Mesenchymal stem cell (in vitro differentiated cells and primary cell): ENCODE measurements at regions not wholly inside any gene's neighbourhood (a gene's known extent, or its start where the extent isn't known, plus 50 kb on each side); places are given as distances from the start of the nearest gene placed in this dataset.

ENCODE experiments used
- DNase-seq: peaks from one replicate; pipeline ENCODE4 v3.0.0-alpha.2; 2013
- H2AFZ ChIP-seq: one replicate; pipeline ENCODE4 v1.6.1; 2013; ENCODE audit warnings: low read depth, mild to moderate bottlenecking, control low read depth, inconsistent platforms, low read length, moderate library complexity
- H2AK5ac ChIP-seq: 2 replicates; pipeline ENCODE4 v1.6.1; 2013; ENCODE audit warnings: low read length, moderate library complexity, mild to moderate bottlenecking, inconsistent platforms; ENCODE audit not compliant: severe bottlenecking
- H2BK120ac ChIP-seq: one replicate; pipeline ENCODE4 v1.6.1; 2013; ENCODE audit warnings: low read depth, mild to moderate bottlenecking, inconsistent platforms, low read length, moderate library complexity
- H2BK12ac ChIP-seq, 2 experiments: one replicate each; pipeline ENCODE4 v1.6.1; 2013; ENCODE audit warnings: inconsistent platforms in 2 of 2, low read length in 2 of 2, mild to moderate bottlenecking in 2 of 2, moderate library complexity in 2 of 2, control low read depth in 1 of 2
- H2BK15ac ChIP-seq: one replicate; pipeline ENCODE4 v1.6.1; 2013; ENCODE audit warnings: mild to moderate bottlenecking, low read depth, inconsistent platforms; ENCODE audit not compliant: poor library complexity, severe bottlenecking
- H2BK5ac ChIP-seq: 2 replicates; pipeline ENCODE4 v1.6.1; 2013; ENCODE audit warnings: low read depth, mild to moderate bottlenecking, low read length, control low read depth, inconsistent platforms; ENCODE audit not compliant: poor library complexity, severe bottlenecking
- H3K14ac ChIP-seq, 2 experiments: one replicate each; pipeline ENCODE4 v1.6.1; 2013; ENCODE audit warnings: inconsistent platforms in 2 of 2, low read length in 2 of 2, control low read depth in 1 of 2, mild to moderate bottlenecking in 1 of 2, moderate library complexity in 1 of 2
- H3K18ac ChIP-seq, 2 experiments: one replicate each; pipeline ENCODE4 v1.6.1; 2013; ENCODE audit warnings: inconsistent platforms in 2 of 2, low read length in 2 of 2, control low read depth in 1 of 2, low read depth in 1 of 2, mild to moderate bottlenecking in 1 of 2
- H3K23ac ChIP-seq, 2 experiments: one replicate each; pipeline ENCODE4 v1.6.1; 2013; ENCODE audit warnings: inconsistent platforms in 2 of 2, low read length in 2 of 2, mild to moderate bottlenecking in 2 of 2, moderate library complexity in 2 of 2, control low read depth in 1 of 2
- H3K27ac ChIP-seq: 2 replicates; pipeline ENCODE4 v1.5.1; 2013; ENCODE audit warnings: mild to moderate bottlenecking, moderate library complexity, low read length, control low read depth, inconsistent platforms; ENCODE audit not compliant: poor library complexity, severe bottlenecking
- H3K27me3 ChIP-seq, 2 experiments: 2 replicates each; pipeline versions ENCODE4 v1.6.1 to v1.7.0; 2013; ENCODE audit warnings: low read length in 2 of 2, mild to moderate bottlenecking in 2 of 2, moderate library complexity in 2 of 2, control low read depth in 1 of 2, inconsistent platforms in 1 of 2; ENCODE audit not compliant: control insufficient read depth in 1 of 2, insufficient read depth in 1 of 2
- H3K36me3 ChIP-seq, 2 experiments: 2 replicates each; pipeline versions ENCODE4 v1.6.1 to v1.7.0; 2013; ENCODE audit warnings: low read length in 2 of 2, control low read depth in 1 of 2, inconsistent platforms in 1 of 2, low read depth in 1 of 2, mild to moderate bottlenecking in 1 of 2; ENCODE audit not compliant: insufficient read depth in 2 of 2, control insufficient read depth in 1 of 2
- H3K4ac ChIP-seq, 2 experiments: one replicate each; pipeline ENCODE4 v1.6.1; 2013; ENCODE audit warnings: inconsistent platforms in 2 of 2, low read length in 2 of 2, mild to moderate bottlenecking in 2 of 2, moderate library complexity in 2 of 2, control low read depth in 1 of 2, low read depth in 1 of 2
- H3K4me1 ChIP-seq: 2 replicates; pipeline ENCODE4 v1.6.1; 2013; ENCODE audit warnings: low read depth, low read length, control low read depth; ENCODE audit not compliant: control insufficient read depth, insufficient read depth
- H3K4me2 ChIP-seq: 2 replicates; pipeline ENCODE4 v1.6.1; 2013; ENCODE audit warnings: low read length, mild to moderate bottlenecking, inconsistent platforms; ENCODE audit not compliant: poor library complexity, severe bottlenecking
- H3K4me3 ChIP-seq, 2 experiments: 2 replicates each; pipeline versions ENCODE4 v1.5.1 to v1.7.0; 2013; ENCODE audit warnings: low read length in 2 of 2, mild to moderate bottlenecking in 2 of 2, control low read depth in 1 of 2, low read depth in 1 of 2; ENCODE audit not compliant: insufficient read depth in 1 of 2
- H3K79me1 ChIP-seq: replicated peaks from 2 replicates; pipeline ENCODE4 v1.6.1; 2013; ENCODE audit warnings: mild to moderate bottlenecking, control low read depth, low read length, inconsistent platforms; ENCODE audit not compliant: poor library complexity, severe bottlenecking
- H3K9ac ChIP-seq: 2 replicates; pipeline ENCODE4 v1.7.0; 2013; ENCODE audit warnings: mild to moderate bottlenecking, low read length, moderate library complexity
- H3K9me3 ChIP-seq: 2 replicates; pipeline ENCODE4 v1.7.0; 2013; ENCODE audit warnings: mild to moderate bottlenecking, low read length; ENCODE audit not compliant: control insufficient read depth
- H4K8ac ChIP-seq: one replicate; pipeline ENCODE4 v1.6.1; 2013; ENCODE audit warnings: inconsistent platforms, mild to moderate bottlenecking, low read length, moderate library complexity
- H4K91ac ChIP-seq: one replicate; pipeline ENCODE4 v1.6.1; 2013; ENCODE audit warnings: mild to moderate bottlenecking, low read length, inconsistent platforms
- WGBS: methylation state at CpG from one replicate; pipeline ENCODE4 v1.1.7; 2013; ENCODE audit warnings: mixed read lengths; 5-methylcytosine and 5-hydroxymethylcytosine counted together

DNA sequence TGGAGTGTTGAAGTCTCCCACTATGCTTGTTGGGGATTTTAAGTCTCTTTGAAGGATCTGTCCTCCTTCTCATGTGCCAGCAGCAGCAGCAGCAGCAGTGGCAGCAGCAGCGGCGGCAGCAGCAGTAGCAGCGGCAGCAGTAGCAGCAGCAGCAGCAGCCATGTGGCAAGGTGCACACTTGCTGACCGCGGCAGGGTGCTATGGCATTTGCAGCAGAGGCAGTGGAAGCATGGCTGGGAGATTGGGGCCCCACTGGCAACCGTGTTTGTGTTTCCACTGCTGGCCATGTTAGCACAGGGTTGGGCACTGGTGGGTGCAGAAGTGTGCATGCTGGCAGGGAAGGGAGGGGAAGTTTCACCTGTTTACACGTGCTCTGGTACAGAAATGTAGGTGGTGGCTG, 280.1 kb downstream of the NUP35 start:
- Histone ChIP-seq H3K9me3 (peaks cover 10% of the 10 kb centered on the region), H3K36me3 (no peaks in the 10 kb centered on the region), H3K23ac (no peak overlapping the region), H4K91ac (no peak overlapping the region), H3K4me3 (no peak overlapping the region), H2BK15ac (no peak overlapping the region), H3K27ac (no peak overlapping the region), H3K27me3 (no peaks in the 10 kb centered on the region), H2BK120ac (no peak overlapping the region), H2BK12ac (no peak overlapping the region), H3K18ac (no peak overlapping the region), H4K8ac (no peak overlapping the region), H3K4ac (no peak overlapping the region), H2AFZ (no peak overlapping the region), H3K4me1 (no peaks in the 10 kb centered on the region), H2AK5ac (no peak overlapping the region), H3K9ac (no peak overlapping the region), H3K79me1 (no peaks in the 10 kb centered on the region), H3K14ac (peak overlapping the region in 1 of 2 experiments; percentile 62), H3K4me2 (no peak overlapping the region), H2BK5ac (no peak overlapping the region)
- no peak for DNase-seq
- 86% methylated on average over 7 of the region's 7 CpGs for WGBS

DNA sequence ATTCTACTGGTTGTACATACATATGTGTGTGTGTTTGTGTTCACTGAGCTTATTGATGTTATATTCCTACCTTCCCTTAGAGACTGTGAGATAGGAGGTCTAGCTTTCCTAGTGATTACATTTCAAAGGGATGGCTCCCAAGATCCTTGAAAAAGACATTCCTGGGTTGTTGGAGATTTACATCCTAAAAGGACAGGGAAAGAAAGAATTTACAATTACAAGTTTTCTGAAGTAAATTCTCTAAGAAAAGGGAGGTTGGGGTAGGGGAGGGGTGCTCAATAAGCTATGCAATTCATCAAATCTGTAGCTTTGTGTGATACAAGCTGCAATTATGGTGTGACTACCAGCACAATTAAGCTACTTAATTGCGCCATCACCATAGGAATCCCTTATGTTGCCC, 284.3 kb downstream of the NUP35 start:
- no peaks in the 10 kb centered on the region for H3K79me1 ChIP-seq
- H3K9me3 ChIP-seq: peaks cover 9% of the 10 kb centered on the region
- H3K18ac ChIP-seq: no peak overlapping the region
- no peak overlapping the region for H3K14ac ChIP-seq
- DNase-seq: no peak
- H3K36me3 ChIP-seq: no peaks in the 10 kb centered on the region
- H4K91ac ChIP-seq: no peak overlapping the region
- H3K4ac ChIP-seq: no peak overlapping the region
- no peak overlapping the region for H4K8ac ChIP-seq
- no peaks in the 10 kb centered on the region for H3K27me3 ChIP-seq
- no peak overlapping the region for H3K23ac ChIP-seq
- H3K9ac ChIP-seq: no peak overlapping the region
- whole genome bisulfite sequencing: 0% methylated on average over 1 of the region's 1 CpG
- H3K4me1 ChIP-seq: no peaks in the 10 kb centered on the region
- H2AFZ ChIP-seq: no peak overlapping the region
- H3K4me2 ChIP-seq: no peak overlapping the region
- H2BK120ac ChIP-seq: no peak overlapping the region
- no peak overlapping the region for H2BK12ac ChIP-seq
- no peak overlapping the region for H2BK15ac ChIP-seq
- no peak overlapping the region for H3K27ac ChIP-seq
- no peak overlapping the region for H2AK5ac ChIP-seq
- no peak overlapping the region for H2BK5ac ChIP-seq
- H3K4me3 ChIP-seq: no peak overlapping the region

DNA sequence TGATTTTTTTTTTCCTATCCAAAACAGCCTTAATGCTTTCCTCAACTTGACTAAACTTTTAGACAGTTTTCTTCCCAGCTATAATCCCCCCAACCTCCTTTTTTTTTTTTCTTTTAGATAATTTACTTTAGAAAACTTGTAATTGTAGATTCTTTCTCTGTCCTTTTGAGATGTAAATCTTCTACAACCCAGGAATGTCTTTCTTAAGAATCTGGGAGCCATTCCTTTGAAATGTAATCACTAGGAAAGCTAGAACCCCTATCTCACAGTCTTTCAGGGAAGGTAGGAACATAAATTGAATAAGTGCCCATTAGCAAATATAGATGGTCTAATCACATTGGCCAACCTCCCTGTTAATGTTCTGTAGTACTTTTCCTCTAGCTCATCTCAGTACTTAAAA, 285.4 kb downstream of the NUP35 start:
- H2BK120ac ChIP-seq: no peak overlapping the region
- no peak overlapping the region for H4K8ac ChIP-seq
- no peak overlapping the region for H3K4me2 ChIP-seq
- no peak overlapping the region for H3K4ac ChIP-seq
- H3K23ac ChIP-seq: no peak overlapping the region
- H4K91ac ChIP-seq: no peak overlapping the region
- H2BK15ac ChIP-seq: no peak overlapping the region
- H3K14ac ChIP-seq: no peak overlapping the region
- DNase-seq: no peak
- no peak overlapping the region for H3K9ac ChIP-seq
- no peak overlapping the region for H2AK5ac ChIP-seq
- no peaks in the 10 kb centered on the region for H3K27me3 ChIP-seq
- no peaks in the 10 kb centered on the region for H3K36me3 ChIP-seq
- no peak overlapping the region for H2BK12ac ChIP-seq
- H3K4me1 ChIP-seq: no peaks in the 10 kb centered on the region
- no peak overlapping the region for H3K4me3 ChIP-seq
- no peak overlapping the region for H3K27ac ChIP-seq
- H3K18ac ChIP-seq: no peak overlapping the region
- no peak overlapping the region for H2BK5ac ChIP-seq
- peaks cover 5% of the 10 kb centered on the region for H3K9me3 ChIP-seq
- no peak overlapping the region for H2AFZ ChIP-seq
- H3K79me1 ChIP-seq: no peaks in the 10 kb centered on the region

DNA sequence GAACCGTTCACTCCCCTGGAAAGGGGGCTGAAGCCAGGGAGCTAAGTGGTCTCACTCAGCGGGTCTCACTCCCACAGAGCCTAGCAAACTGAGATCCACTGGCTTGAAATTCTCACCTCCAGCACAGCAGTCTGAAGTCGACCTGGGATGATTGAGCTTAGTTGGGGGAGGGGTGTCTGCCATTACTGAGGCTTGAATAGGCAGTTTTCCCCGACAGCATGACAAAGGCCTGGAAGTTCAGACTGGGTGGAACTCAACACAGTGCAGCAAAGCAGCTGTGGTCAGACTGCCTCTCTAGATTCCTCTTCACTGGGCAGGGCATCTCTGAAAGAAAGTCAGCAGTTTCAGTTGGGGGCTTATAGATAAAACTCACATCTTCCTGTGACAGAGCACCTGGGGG, 292.5 kb downstream of the NUP35 start:
- H3K4me3 ChIP-seq: no peak overlapping the region
- no peak overlapping the region for H4K91ac ChIP-seq
- no peak overlapping the region for H2BK5ac ChIP-seq
- H3K4me2 ChIP-seq: no peak overlapping the region
- WGBS: 59% methylated on average over 3 of the region's 4 CpGs
- DNase-seq: no peak
- H3K79me1 ChIP-seq: no peaks in the 10 kb centered on the region
- H3K14ac ChIP-seq: no peak overlapping the region
- no peaks in the 10 kb centered on the region for H3K27me3 ChIP-seq
- H3K4me1 ChIP-seq: no peaks in the 10 kb centered on the region
- no peak overlapping the region for H2BK15ac ChIP-seq
- no peak overlapping the region for H3K9ac ChIP-seq
- no peak overlapping the region for H3K23ac ChIP-seq
- H3K9me3 ChIP-seq: no peaks in the 10 kb centered on the region
- H4K8ac ChIP-seq: no peak overlapping the region
- no peak overlapping the region for H2AK5ac ChIP-seq
- H3K27ac ChIP-seq: no peak overlapping the region
- H3K4ac ChIP-seq: no peak overlapping the region
- H2AFZ ChIP-seq: no peak overlapping the region
- no peak overlapping the region for H2BK12ac ChIP-seq
- H3K36me3 ChIP-seq: no peaks in the 10 kb centered on the region
- no peak overlapping the region for H2BK120ac ChIP-seq
- no peak overlapping the region for H3K18ac ChIP-seq
